ENCODE measurements at regions not wholly inside any gene's neighbourhood (a gene's known extent, or its start where the extent isn't known, plus 50 kb on each side); places are given as distances from the start of the nearest gene placed in this dataset.

GRCh38 chr10:4686644-4686996 is 139.4 kb upstream of the AKR1E2 start:
- no peaks in the 10 kb centered on the region for H3K27me3 ChIP-seq (ENCODE audit: insufficient read depth, poor library complexity, severe bottlenecking)
- no peak overlapping the region for H3K27ac ChIP-seq (replicated peaks)
- no peak for DNase-seq (ENCODE audit: low read depth in 1 of 2, low spot score in 1 of 2)
- no peak for TF ChIP-seq GABPA (IDR thresholded peaks at IDR 0.05; ENCODE audit: low read depth)
- no peak for TF ChIP-seq SPI1 (IDR thresholded peaks at IDR 0.05; ENCODE audit: borderline replicate concordance, low read depth)
- no peak for TF ChIP-seq REST (IDR thresholded peaks at IDR 0.05; ENCODE audit: insufficient replicate concordance, low read depth)
- TF ChIP-seq CTCF (IDR thresholded peaks at IDR 0.05; ENCODE audit: insufficient read depth, low read length), result no peak
- TF ChIP-seq POLR2AphosphoS5 (IDR thresholded peaks at IDR 0.05; ENCODE audit: low read depth), result no peak
- H3K4me3 ChIP-seq (replicated peaks; ENCODE audit: insufficient read depth, low read length), result no peak overlapping the region

- Histone ChIP-seq H3K27ac (replicated peaks) (no peak overlapping the region), H3K27me3 (ENCODE audit: insufficient read depth, poor library complexity, severe bottlenecking) (no peaks in the 10 kb centered on the region), H3K4me3 (replicated peaks; ENCODE audit: insufficient read depth, low read length) (no peak overlapping the region)
- DNase-seq (ENCODE audit: low read depth in 1 of 2, low spot score in 1 of 2), result no peak
- no peak for TF ChIP-seq SPI1 (IDR thresholded peaks at IDR 0.05; ENCODE audit: borderline replicate concordance, low read depth)
- TF ChIP-seq CTCF (IDR thresholded peaks at IDR 0.05; ENCODE audit: insufficient read depth, low read length), result no peak
- TF ChIP-seq GABPA (IDR thresholded peaks at IDR 0.05; ENCODE audit: low read depth), result no peak
- no peak for TF ChIP-seq REST (IDR thresholded peaks at IDR 0.05; ENCODE audit: insufficient replicate concordance, low read depth)
- no peak for TF ChIP-seq POLR2AphosphoS5 (IDR thresholded peaks at IDR 0.05; ENCODE audit: low read depth)
Observed at GRCh38 chr10:4685904-4686643, 139.9 kb upstream of the AKR1E2 start.

GRCh38 chr10:4685491-4685890 is 140.5 kb upstream of the AKR1E2 start:
- H3K27me3 ChIP-seq (ENCODE audit: insufficient read depth, poor library complexity, severe bottlenecking), result no peaks in the 10 kb centered on the region
- no peak for DNase-seq (ENCODE audit: low read depth in 1 of 2, low spot score in 1 of 2)
- no peak overlapping the region for H3K4me3 ChIP-seq (replicated peaks; ENCODE audit: insufficient read depth, low read length)
- no peak overlapping the region for H3K27ac ChIP-seq (replicated peaks)
- TF ChIP-seq REST (IDR thresholded peaks at IDR 0.05; ENCODE audit: insufficient replicate concordance, low read depth) (no peak), GABPA (IDR thresholded peaks at IDR 0.05; ENCODE audit: low read depth) (no peak), POLR2AphosphoS5 (IDR thresholded peaks at IDR 0.05; ENCODE audit: low read depth) (no peak), CTCF (IDR thresholded peaks at IDR 0.05; ENCODE audit: insufficient read depth, low read length) (no peak), SPI1 (IDR thresholded peaks at IDR 0.05; ENCODE audit: borderline replicate concordance, low read depth) (no peak)
